Activated naive CD4-positive, alpha-beta T cell treated with anti-CD3 and anti-CD28 coated beads, Interleukin-2, amount 50 U/mL, for 16 hours (primary cell): ENCODE measurements at regions not wholly inside any gene's neighbourhood (a gene's known extent, or its start where the extent isn't known, plus 50 kb on each side); places are given as distances from the start of the nearest gene placed in this dataset.

Experiments used
- DNase-seq: peaks from one replicate; pipeline ENCODE4 v3.0.0-alpha.2; 2020

- DNase-seq, result no peak
Measured at GRCh38 chr1:8202182-8202905, 115.6 kb upstream of the SLC45A1 start.

- no peak for DNase-seq
Measured at GRCh38 chr1:8201331-8201861, 116.5 kb upstream of the SLC45A1 start.

- DNase-seq, result no peak
Measured at GRCh38 chr1:8200317-8201115, 117.4 kb upstream of the SLC45A1 start.

- no peak for DNase-seq
Measured at GRCh38 chr1:8198522-8198921, 119.4 kb upstream of the SLC45A1 start.

GRCh38 chr1:8197493-8198282, 120.2 kb upstream of the SLC45A1 start:
- DNase-seq, result no peak

GRCh38 chr1:8194481-8195227, 123.3 kb upstream of the SLC45A1 start:
- DNase-seq, result no peak

- no peak for DNase-seq
Measured at GRCh38 chr1:8193840-8194406, 124.0 kb upstream of the SLC45A1 start.

GRCh38 chr1:8191474-8191873, 126.4 kb upstream of the SLC45A1 start:
- DNase-seq, result no peak

GRCh38 chr1:8189931-8190483, 127.9 kb upstream of the SLC45A1 start:
- DNase-seq, result no peak

- no peak for DNase-seq
Measured at GRCh38 chr1:8185400-8185799, 132.5 kb upstream of the SLC45A1 start.

GRCh38 chr1:8184301-8184700, 133.6 kb upstream of the SLC45A1 start:
- DNase-seq, result no peak

- no peak for DNase-seq
Measured at GRCh38 chr1:8182034-8182761, 135.7 kb upstream of the SLC45A1 start.

- no peak for DNase-seq
Measured at GRCh38 chr1:8179132-8179793, 138.7 kb upstream of the SLC45A1 start.

- DNase-seq, result no peak
Measured at GRCh38 chr1:8176279-8176678, 141.6 kb upstream of the SLC45A1 start.

GRCh38 chr1:8174807-8175206, 143.1 kb upstream of the SLC45A1 start:
- no peak for DNase-seq

GRCh38 chr1:8171751-8172464, 145.8 kb upstream of the ERRFI1 start:
- no peak for DNase-seq

- DNase-seq, result no peak
Measured at GRCh38 chr1:8170059-8170835, 144.1 kb upstream of the ERRFI1 start.

GRCh38 chr1:8169364-8170058, 143.4 kb upstream of the ERRFI1 start:
- DNase-seq, result peak; percentile 25
